ENCODE measurements at regions not wholly inside any gene's neighbourhood (a gene's known extent, or its start where the extent isn't known, plus 50 kb on each side); places are given as distances from the start of the nearest gene placed in this dataset.
"Not testable (repeated sequence)": the region's sequence is repeated elsewhere in the genome, so short reads cannot be mapped to it uniquely, and the experiment has no call there.

DNA sequence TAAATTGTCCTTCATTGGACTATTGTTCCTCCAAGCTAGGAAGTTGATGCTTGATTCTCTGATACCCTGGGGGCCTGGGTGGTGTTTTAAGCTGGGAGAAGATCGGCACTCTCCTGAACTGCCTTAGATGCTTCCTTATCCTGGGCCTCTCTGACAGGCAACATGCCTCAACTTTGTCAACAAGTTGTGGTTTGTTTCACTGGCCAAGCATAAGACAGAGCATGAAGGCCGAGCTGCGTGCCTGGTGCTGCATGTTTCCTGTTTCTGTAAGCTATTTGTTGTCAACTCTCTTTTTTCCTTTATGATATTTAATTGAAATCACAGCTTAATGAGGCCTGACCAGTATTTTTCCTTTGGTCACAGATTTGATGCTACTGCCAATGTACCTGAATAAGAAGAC, 187.6 kb upstream of the TNC start:
- DNase-seq (ENCODE audit: low spot score), result no peak

DNA sequence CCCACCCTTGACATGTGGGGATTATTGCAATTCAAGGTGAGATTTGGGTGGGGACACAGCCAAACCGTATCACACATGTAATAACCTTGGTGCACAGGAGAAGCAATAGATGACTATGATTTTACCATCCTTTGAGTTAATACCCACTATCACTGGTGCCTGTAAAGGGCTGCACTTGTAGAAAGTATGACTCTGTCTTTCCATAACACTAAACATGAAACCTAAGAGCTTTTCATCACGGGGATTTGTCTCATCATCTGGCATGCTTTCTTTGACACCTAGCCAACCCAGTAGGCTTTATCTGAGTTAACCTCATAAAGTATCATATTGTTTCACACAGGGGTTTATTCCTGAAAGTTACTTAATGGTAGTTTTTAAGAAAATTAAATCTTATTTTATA, 188.9 kb upstream of the TNC start:
- no peak for DNase-seq (ENCODE audit: low spot score)

DNA sequence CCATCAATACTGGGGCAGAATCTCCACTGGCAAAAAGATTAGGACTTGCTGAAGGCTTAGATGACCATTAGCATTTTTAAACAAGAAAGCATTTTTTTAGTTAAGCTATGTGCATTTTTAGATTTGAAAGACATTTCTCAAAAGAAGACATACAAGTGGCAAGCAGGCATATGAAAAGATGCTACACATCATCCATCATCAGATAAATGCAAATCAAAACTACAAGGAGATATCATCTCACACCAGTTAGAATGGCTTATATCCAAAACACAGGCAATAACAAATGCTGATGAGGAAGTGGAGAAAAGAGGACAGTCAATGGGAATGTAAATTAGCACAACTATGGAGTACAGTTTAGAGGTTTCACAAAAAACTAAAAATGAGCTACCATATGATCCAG, 195.6 kb upstream of the TNC start:
- no peak for DNase-seq (ENCODE audit: low spot score)

DNA sequence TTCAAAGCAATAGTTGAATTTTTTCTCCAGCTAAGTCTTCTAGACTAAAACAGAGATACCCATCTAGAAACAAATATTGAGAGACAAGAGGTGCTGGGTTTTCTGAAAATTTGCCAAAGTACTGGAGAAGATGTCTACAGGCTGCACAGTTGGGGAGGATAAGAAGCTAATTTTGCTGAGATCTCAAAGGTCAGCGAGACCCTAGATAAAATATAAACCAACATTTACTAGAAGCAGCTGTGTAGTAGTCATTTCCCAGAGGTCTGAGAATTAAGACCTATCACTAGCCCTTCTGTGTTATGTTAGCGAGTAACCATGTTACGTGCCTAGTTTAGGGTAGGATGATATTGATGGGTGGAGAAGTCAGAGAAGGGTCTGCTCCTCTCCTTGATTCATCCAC, 208.5 kb upstream of the TNC start:
- no peak for DNase-seq (ENCODE audit: low spot score)

DNA sequence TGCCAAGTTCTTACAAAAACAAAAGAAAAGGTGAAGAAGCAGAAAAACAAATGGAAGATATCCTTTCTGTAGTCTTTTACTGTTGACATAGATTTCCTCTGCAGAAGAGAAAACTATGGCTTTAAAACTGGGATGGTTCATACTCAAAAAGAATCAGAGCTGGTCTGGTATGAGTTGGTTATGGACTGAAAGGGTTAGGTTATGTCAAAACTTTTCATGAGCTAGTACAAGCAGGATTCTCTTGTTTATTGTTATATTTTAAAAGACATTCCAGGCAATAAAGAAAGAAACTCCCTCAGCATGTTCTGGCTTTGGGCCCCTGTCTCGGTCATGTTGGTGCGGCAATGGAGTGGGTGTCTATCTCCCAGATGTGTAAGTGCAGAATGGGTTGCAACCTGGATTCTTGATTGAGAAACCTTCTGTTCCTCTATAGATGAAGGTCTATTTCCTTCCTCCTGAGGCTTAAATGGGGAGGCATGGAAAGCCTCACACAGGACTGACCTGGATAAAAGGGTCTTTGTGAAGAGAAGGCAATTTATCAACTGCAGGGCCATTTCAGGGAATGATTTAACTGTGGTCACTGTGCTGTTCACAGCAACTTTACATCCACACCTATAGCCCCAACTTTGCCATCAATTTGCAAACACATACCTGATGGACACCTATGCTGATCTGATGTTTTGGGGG, 209.6 kb upstream of the TNC start:
- no peak for DNase-seq (ENCODE audit: low spot score)

DNA sequence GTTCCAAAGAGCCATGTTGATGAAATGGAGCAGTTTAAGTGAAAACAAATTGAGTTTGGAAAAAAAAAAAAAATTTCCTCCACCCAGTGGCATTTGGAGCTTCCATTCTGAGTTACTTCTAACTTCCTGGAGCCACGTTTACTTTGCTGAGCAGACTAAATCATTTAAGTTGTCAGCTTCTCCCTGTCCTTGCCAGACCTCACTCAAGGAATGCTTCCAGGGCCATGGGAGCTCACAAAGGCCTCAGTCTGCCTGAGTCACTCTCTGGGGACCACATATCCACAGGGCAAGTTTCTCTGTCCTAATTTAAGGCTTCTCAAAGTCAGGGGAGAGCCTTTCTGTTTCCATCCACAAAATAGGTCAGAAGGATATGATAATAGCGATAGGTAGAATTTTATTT, 210.3 kb upstream of the TNC start:
- no peak for DNase-seq (ENCODE audit: low spot score)

DNA sequence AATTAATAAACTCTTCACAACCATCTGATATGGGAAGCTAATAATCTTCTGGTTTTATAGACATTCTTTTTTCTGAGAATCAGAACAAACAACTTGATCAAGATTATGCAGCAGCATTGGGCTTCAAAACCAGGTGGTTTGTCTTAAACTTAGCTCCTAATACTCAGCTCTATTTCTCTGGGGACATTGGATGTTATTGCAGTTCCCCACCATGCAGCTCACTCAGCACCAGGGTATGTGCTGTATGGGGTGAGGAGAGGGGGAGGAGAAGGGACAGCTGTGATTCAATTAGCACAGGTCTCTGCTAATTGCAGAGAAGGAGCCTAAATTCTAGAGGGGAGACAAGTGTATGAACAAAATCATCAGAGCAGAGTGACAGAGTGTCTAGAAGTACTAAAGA, 210.7 kb upstream of the TNC start:
- no peak for DNase-seq (ENCODE audit: low spot score)

DNA sequence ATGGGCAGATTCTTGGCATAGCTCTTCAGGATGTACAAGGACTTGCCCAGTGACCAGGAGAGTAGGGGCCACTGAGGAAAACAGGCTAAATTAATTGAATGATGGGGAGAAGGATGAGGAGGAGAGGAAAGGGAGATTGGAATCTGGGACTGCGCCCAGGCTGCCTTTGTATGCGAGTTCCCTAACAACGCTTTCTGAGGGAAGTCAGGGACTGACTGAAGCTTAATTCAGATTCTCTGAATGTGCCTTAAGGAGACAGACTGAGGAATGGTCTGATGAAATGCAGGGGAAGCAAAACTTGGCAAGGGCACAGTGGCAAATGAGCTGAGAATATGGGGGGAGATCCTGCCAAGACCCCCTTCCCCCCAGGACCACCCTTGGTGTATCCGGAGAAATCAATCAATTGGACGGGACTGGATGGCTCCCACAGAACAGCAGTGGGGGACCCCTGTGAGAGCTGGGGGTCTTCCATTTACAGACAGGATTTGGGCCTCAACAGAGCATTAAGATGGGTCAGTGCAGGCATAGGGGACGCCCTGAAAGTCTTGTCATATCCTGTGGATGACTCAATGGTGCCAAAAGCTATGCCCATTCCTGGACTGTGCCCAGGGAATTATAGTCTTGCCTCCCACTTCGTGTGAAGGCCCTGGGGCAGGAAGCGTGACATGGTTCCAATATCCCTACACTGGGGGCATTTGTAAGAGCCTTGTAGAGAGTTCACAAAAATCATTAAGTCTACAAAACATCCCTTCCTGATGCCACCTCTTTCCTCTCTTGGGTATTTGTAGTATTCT, 215.5 kb upstream of the TNC start:
- no peak for DNase-seq (ENCODE audit: low spot score)

DNA sequence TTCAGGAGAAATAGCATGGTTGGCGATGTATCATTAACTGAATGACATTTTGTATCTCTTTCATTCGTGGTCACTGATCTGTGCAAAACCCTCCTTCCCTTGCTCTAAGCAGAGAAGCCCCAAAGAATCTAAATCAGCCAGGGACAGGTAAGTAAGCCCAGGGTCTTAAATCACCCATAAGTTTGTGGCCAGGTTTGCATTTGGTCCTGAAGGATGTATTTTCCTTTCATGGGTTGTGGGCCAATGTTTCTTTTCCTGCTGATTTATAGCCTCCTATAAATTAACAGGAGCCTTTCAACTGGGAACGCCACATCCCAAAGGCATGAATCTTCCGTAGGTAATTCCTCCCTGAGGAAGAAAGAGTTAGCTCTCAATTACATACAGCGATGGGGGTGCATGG, 217.5 kb upstream of the TNC start:
- DNase-seq (ENCODE audit: low spot score), result no peak

DNA sequence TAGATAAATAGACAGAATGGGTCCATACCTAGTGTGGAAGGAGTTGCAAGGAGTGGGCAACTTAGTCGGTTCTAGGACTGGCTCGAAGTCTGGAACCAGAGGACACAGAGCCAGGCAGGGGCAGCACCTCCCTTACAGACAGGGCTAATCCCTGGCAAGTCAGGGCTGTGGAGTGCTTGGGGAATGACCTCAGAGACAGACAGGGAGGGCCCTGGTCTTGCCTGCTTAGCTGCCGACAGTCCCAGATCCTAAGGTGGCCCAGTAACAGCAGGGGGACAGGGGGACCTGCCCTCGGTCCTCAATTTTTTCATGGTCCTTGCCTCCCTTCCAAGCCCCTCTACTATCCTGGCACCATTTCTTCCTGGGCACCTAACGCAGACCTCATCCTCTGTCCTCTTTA, 222.4 kb upstream of the TNC start:
- DNase-seq (ENCODE audit: low spot score), result no peak

DNA sequence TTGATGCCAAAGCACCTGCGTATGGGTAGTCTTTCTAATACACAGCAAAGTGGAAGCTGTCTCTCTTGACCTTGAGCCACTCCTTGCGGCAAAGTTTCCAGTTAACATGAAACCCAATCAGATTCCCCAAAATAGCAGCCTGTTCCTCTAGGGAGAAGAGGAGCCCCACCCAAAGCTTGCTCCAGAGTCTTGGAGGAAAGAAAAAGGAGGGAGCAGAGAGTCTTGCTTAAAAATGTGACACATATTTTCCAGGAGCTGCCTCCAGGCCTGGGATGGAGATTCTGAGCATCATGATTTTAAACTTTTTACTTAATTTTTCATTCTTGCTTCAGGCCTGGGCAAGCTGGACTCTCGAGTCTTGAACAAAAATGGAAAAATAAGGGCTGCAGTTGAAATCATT, 223.5 kb upstream of the TNC start:
- no peak for DNase-seq (ENCODE audit: low spot score)

DNA sequence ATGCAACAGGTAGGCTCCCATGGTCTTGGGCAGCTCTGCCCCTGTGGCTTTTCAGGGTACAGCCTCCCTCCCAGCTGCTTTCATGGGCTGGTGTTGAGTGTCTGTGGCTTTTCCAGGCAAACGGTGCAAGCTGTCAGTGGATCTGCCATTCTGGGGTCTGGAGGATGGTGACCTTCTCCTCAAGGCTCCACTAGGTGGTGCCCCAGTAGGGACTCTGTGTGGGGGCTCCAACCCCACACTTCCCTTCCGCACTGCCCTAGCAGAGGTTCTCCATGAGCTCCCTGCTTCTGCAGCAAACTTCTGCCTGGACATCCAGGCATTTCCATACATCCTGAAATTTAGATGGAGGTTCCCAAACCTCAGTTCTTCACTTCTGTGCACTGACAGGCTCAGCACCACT, 229.8 kb upstream of the TNC start:
- not testable (repeated sequence) for DNase-seq (ENCODE audit: low spot score)

DNA sequence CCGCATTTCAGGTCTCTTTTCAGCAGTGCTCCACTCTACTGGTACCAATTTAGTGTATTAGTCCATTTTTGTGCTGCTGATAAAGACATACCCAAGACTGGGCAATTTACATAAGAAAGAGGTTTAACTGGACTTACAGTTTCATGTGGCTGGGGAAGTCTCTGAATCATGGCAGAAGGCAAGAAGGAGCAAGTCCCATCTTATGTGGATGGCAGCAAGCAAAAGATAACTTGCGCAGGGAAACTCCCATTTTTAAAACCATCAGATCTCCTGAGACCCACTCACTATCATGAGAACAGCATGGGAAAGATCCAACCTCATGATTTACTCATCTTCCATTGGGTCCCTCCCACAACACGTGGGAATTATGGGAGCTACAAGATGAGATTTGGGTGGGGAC, 231.0 kb upstream of the TNC start:
- not testable (repeated sequence) for DNase-seq (ENCODE audit: low spot score)

DNA sequence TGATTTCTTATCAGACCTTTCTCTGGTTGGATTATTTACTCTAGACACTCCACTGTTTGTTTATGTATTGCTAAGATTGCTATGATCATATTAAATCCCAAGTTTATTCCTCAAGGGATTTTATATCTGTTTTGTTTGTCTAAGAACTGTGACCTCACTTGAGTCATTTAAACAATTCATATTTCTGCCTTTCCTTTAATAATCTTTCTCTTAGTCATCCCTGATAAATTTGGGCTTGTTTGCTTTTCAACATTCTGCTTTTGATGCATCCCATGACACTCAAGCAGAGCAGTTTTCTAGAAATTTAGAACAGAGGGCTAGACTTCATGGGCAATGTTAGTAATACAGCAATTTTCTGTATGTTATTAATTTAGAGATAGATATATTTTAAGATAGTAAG, 231.6 kb upstream of the TNC start:
- no peak for DNase-seq (ENCODE audit: low spot score)

DNA sequence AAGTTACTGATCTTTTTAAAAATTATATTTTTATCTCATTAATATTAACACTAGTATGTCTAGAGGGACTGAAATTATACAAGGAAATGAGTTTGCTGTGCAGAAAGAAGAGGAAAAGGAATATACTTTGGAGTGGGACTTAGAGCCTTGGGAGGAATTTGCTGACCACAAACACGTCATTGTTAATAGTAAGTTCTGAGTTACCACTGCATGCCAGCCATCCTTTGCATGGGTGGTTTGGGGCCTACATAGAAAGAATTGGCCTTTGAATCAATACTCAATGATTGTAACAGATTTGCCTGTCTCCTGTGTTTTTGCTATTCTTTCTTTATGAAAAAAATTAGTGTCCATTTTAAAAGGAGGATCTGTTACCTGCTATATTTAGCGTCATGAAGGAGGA, 232.6 kb upstream of the TNC start:
- no peak for DNase-seq (ENCODE audit: low spot score)

DNA sequence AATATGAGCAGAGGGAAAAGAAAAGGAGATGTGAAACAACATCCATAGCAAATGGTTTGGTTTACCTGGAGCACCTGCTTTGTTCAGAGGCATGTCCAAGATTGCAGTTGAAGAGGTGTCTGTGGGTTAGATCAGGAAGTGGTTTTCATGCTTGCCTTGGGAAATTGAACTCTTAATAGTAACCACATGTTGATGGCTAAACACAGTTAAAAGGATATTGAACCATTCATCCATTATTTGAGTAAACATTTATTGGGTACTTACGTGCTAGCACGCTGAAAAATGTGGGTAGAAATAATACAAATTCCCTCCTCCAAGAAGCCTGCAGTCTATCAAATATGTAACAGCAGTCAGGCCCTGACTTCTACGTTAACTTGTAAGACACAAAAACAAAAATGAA, 235.7 kb upstream of the TNC start:
- DNase-seq (ENCODE audit: low spot score), result no peak

DNA sequence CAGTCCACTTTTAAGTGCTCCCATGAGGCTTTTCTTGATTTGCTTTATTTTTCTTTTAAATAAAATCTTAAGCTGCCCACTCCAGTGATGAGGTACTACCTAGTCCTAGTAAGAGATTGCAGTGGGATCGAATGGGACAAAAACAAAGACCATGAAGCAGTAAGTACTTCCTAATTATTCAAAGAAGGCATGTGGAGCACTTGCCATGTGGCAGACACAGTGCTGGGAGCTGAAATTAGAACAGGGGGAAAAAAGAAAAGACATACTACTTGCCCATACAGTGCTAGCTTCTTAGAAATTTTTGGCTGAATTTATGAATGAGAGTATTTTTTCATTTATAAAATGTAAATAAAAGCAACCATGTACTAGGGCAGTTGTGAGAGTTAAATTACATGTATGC, 239.9 kb upstream of the TNC start:
- no peak for DNase-seq (ENCODE audit: low spot score)

DNA sequence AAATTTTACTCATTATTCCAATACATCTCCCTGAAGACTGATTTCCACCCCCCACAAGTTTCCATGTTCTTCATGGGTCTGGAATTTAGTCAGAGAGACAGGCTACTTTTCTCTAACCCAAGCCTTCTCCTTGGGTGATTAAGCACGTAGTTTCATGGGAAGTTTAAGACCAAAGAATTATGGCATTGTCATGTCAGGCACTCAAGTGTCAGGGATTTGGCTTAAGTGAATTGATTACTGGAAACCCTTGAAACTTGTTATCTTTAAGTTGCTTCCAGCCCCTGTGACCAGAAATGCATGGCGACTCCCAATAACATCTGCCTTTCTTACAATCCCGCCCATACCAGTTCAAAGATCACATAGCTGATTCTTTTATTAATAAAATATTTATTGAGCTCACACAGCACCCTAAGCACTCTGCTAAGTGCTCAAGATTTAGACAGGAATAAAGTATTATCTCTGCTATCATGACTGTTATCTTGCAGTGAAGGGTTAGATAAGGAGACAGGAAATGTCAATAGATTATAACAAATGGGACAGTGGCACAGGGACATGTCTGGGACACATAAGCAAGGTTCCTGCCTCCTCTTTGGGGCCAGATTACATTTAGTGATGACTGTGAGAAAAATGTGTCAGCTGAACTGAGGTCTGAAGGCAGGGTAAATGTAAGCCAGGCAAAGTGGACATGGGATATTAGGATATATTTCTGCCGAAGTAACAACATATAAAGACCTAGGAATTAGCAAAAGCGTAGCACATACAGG, 241.2 kb upstream of the TNC start:
- no peak for DNase-seq (ENCODE audit: low spot score)

DNA sequence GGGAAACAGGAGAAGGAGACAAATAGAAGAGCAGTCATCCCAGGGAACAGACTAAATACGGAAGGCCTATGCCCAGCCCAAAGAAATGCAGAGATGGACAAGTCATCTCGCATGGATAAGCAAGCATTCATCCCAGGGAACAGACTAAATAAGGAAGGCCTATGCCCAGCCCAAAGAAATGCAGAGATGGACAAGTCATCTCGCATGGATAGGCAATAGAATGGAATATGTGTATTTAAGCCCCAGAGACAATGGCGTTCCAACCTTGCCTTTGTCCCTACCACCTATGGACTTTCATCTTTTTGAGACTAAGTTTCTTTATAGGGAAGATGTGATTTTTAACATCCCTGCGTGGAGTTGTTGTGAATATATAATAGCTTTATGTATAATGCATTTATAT, 242.2 kb upstream of the TNC start:
- no peak for DNase-seq (ENCODE audit: low spot score)

DNA sequence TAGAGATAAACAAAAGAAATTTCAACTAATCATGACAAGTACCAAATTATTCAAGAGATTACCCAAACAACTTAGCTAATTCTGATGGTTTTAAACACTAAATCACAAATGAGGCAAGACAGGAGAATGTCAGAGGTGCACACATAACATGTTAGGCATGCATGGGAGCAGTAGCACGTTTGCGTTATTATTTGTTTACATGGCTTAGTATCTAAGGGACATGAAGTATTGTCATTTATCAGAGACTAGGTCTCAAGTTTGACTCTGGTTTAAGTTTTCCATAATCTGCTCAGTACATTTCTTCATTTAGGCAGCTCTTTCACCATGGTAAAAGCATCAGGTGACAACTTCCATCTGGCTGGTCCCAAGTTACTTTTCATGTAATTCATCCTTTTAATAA, 244.1 kb upstream of the TNC start:
- DNase-seq (ENCODE audit: low spot score), result no peak

DNA sequence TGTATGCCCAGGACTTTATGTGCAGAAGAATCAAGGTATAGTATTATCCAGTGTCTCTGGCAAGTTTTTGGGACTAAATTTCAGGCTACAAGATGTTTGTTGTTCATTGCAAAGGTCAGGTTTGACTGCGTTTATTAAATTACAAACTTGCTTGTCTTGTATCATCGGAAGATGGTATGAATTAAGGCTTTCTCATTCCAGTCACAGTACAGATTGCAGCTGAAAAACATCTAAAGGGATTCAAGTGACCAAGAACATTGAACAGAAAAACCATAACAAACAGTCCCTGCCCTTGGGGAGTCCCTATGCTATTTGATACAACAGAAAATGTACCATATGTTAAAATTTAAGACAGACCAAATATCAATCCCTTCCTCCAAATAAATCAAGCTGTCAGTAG, 244.7 kb upstream of the TNC start:
- no peak for DNase-seq (ENCODE audit: low spot score)

DNA sequence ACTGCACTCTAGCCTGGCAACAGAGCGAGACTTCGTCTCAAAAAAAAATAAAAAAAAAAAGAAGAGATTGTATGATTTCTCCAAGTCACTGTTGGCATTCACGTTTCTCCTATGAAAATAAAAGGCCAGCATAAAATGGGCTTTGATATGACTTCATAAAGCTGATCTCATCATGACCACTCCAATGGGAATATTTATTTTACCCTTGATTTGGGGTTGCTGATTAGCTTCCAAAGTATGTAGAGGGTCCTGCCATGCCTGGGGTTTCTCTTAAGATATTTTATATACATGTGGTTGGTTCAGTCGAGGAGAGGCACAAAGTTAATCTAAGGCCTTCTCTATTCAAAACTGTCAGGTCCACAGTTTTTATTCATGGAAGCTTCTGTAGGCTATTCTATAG, 247.0 kb upstream of the TNC start:
- no peak for DNase-seq (ENCODE audit: low spot score)

DNA sequence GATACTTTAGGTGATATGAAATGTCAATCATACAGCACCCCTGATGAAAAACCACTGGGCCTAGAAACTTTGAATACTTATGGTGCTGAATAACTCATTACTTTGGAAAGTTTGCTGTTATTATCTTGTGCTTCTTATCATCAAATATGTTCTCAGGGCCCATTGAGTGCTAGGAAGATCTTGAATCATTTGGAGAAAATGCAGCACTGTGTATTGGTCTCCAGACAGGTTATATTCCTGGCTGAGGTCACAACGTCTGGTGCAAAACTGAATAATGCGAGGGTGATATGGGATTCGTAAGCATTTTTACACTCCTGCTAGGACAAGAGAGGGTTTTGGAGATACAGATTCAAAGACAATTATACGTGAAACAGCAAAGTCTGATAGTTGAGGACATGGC, 249.4 kb upstream of the TNC start:
- DNase-seq (ENCODE audit: low spot score), result no peak
